HL-60 (cell line): ENCODE measurements at regions not wholly inside any gene's neighbourhood (a gene's known extent, or its start where the extent isn't known, plus 50 kb on each side); places are given as distances from the start of the nearest gene placed in this dataset.

Source experiments
- CTCF ChIP-seq: IDR thresholded peaks from one replicate; pipeline ENCODE4 v1.5.1; 2011; ENCODE audit warnings: low read length, control low read depth, inconsistent platforms; ENCODE audit not compliant: insufficient read depth
- GABPA ChIP-seq: IDR thresholded peaks from 2 replicates; pipeline ENCODE4 v1.6.1; 2012; ENCODE audit warnings: low read depth
- POLR2AphosphoS5 ChIP-seq: IDR thresholded peaks from 2 replicates; pipeline ENCODE4 v1.6.1; 2012; ENCODE audit warnings: low read depth

- no peak for TF ChIP-seq CTCF
- no peak for TF ChIP-seq POLR2AphosphoS5
- no peak for TF ChIP-seq GABPA
Observed at GRCh38 chr6:142542704-142543233, 241.0 kb downstream of the ADGRG6 start.
